ENCODE measurements at regions not wholly inside any gene's neighbourhood (a gene's known extent, or its start where the extent isn't known, plus 50 kb on each side); places are given as distances from the start of the nearest gene placed in this dataset.

- TF ChIP-seq, protein P1, sequence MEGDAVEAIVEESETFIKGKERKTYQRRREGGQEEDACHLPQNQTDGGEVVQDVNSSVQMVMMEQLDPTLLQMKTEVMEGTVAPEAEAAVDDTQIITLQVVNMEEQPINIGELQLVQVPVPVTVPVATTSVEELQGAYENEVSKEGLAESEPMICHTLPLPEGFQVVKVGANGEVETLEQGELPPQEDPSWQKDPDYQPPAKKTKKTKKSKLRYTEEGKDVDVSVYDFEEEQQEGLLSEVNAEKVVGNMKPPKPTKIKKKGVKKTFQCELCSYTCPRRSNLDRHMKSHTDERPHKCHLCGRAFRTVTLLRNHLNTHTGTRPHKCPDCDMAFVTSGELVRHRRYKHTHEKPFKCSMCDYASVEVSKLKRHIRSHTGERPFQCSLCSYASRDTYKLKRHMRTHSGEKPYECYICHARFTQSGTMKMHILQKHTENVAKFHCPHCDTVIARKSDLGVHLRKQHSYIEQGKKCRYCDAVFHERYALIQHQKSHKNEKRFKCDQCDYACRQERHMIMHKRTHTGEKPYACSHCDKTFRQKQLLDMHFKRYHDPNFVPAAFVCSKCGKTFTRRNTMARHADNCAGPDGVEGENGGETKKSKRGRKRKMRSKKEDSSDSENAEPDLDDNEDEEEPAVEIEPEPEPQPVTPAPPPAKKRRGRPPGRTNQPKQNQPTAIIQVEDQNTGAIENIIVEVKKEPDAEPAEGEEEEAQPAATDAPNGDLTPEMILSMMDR (IDR thresholded peaks at IDR 0.05; ENCODE audit: borderline replicate concordance, extremely low read depth, low read length, poor library complexity, severe bottlenecking) = no peak
- TF ChIP-seq EZH2 (IDR thresholded peaks at IDR 0.05; ENCODE audit: borderline replicate concordance, low read depth, low read length, severe bottlenecking) = no peak
These were observed 409.8 kb upstream of the KLHL1 start for GRCh38 chr13:70518081-70518480.

Data from DND-41 (cell line).